ENCODE measurements at regions not wholly inside any gene's neighbourhood (a gene's known extent, or its start where the extent isn't known, plus 50 kb on each side); places are given as distances from the start of the nearest gene placed in this dataset.
"Not testable (repeated sequence)": the region's sequence is repeated elsewhere in the genome, so short reads cannot be mapped to it uniquely, and the experiment has no call there.

- no peak for DNase-seq
Observed at GRCh38 chr2:163182764-163183354, 344.3 kb upstream of the KCNH7 start.

- no peak for DNase-seq
Observed at GRCh38 chr2:163177592-163177991, 339.0 kb upstream of the KCNH7 start.

GRCh38 chr2:163175294-163175693, 336.7 kb upstream of the KCNH7 start:
- DNase-seq, result no peak

GRCh38 chr2:163173591-163173990, 335.0 kb upstream of the KCNH7 start:
- no peak for DNase-seq

GRCh38 chr2:163171786-163172530, 333.4 kb upstream of the KCNH7 start:
- DNase-seq, result no peak

- DNase-seq, result no peak
Observed at GRCh38 chr2:163157891-163158496, 319.4 kb upstream of the KCNH7 start.

GRCh38 chr2:163157411-163157810, 318.8 kb upstream of the KCNH7 start:
- DNase-seq, result no peak

GRCh38 chr2:163155925-163156324, 317.4 kb upstream of the KCNH7 start:
- DNase-seq, result no peak

- no peak for DNase-seq
Observed at GRCh38 chr2:163155279-163155883, 316.8 kb upstream of the KCNH7 start.

- DNase-seq, result no peak
Observed at GRCh38 chr2:163142618-163143017, 304.1 kb upstream of the KCNH7 start.

- DNase-seq, result no peak
Observed at GRCh38 chr2:163138947-163139346, 300.4 kb upstream of the KCNH7 start.

- no peak for DNase-seq
Observed at GRCh38 chr2:163135256-163135655, 296.7 kb upstream of the KCNH7 start.

- no peak for DNase-seq
Observed at GRCh38 chr2:163133602-163134001, 295.0 kb upstream of the KCNH7 start.

- DNase-seq, result no peak
Observed at GRCh38 chr2:163132850-163133249, 294.3 kb upstream of the KCNH7 start.

GRCh38 chr2:163132207-163132606, 293.6 kb upstream of the KCNH7 start:
- not testable (repeated sequence) for DNase-seq

- no peak for DNase-seq
Observed at GRCh38 chr2:163123526-163123925, 285.0 kb upstream of the KCNH7 start.

- DNase-seq, result no peak
Observed at GRCh38 chr2:163122257-163122656, 283.7 kb upstream of the KCNH7 start.

GRCh38 chr2:163121483-163121882, 282.9 kb upstream of the KCNH7 start:
- no peak for DNase-seq

GRCh38 chr2:163119966-163120365, 281.4 kb upstream of the KCNH7 start:
- no peak for DNase-seq

GRCh38 chr2:163086940-163087339, 248.4 kb upstream of the KCNH7 start:
- no peak for DNase-seq

- DNase-seq, result not testable (repeated sequence)
Observed at GRCh38 chr2:163085366-163086024, 246.9 kb upstream of the KCNH7 start.

GRCh38 chr2:163081754-163082153, 243.2 kb upstream of the KCNH7 start:
- DNase-seq, result no peak

- no peak for DNase-seq
Observed at GRCh38 chr2:163077241-163077640, 238.7 kb upstream of the KCNH7 start.

Data from hindlimb muscle (tissue), 1 donor.